Retinal pigment epithelial cell (primary cell): ENCODE measurements at regions not wholly inside any gene's neighbourhood (a gene's known extent, or its start where the extent isn't known, plus 50 kb on each side); places are given as distances from the start of the nearest gene placed in this dataset.

Source experiments
- DNase-seq: peaks from one replicate; pipeline ENCODE4 v3.0.0-alpha.2; 2010; ENCODE audit warnings: low read depth
- H3K4me3 ChIP-seq: 2 replicates; pipeline ENCODE4 v1.5.1; 2011; ENCODE audit warnings: mild to moderate bottlenecking, low read length, control low read depth, moderate library complexity
- CTCF ChIP-seq: conservative IDR thresholded peaks from 2 replicates; pipeline ENCODE4 v1.5.1; 2011; ENCODE audit warnings: low read depth, low read length, control low read depth, inconsistent platforms

- no peak for DNase-seq
- no peak for TF ChIP-seq CTCF
- no peak overlapping the region for H3K4me3 ChIP-seq
Observed at GRCh38 chr4:129345609-129346008, 249.7 kb downstream of the C4orf33 start.

GRCh38 chr4:129346036-129346435 is 250.1 kb downstream of the C4orf33 start:
- no peak for TF ChIP-seq CTCF
- H3K4me3 ChIP-seq: no peak overlapping the region
- DNase-seq: no peak

- TF ChIP-seq CTCF: no peak
- peak; percentile 75 for DNase-seq
Observed at GRCh38 chr4:129346734-129347133, 250.8 kb downstream of the C4orf33 start.

GRCh38 chr4:129350834-129351721 is 255.1 kb downstream of the C4orf33 start:
- no peak overlapping the region for H3K4me3 ChIP-seq
- no peak for TF ChIP-seq CTCF
- DNase-seq: no peak

More at GRCh38 chr4:129346734-129347133, 250.8 kb downstream of the C4orf33 start:
- H3K4me3 ChIP-seq: no peak overlapping the region

- no peak for TF ChIP-seq CTCF
- H3K4me3 ChIP-seq: no peak overlapping the region
- DNase-seq: no peak
Observed at GRCh38 chr4:129352480-129352879, 256.5 kb downstream of the C4orf33 start.

GRCh38 chr4:129353490-129353889 is 257.5 kb downstream of the C4orf33 start:
- no peak for DNase-seq
- H3K4me3 ChIP-seq: no peak overlapping the region
- no peak for TF ChIP-seq CTCF

- no peak for DNase-seq
Observed at GRCh38 chr4:129355031-129355430, 259.1 kb downstream of the C4orf33 start.

More at GRCh38 chr4:129355031-129355430, 259.1 kb downstream of the C4orf33 start:
- no peak overlapping the region for H3K4me3 ChIP-seq
- TF ChIP-seq CTCF: no peak
